ENCODE measurements at regions not wholly inside any gene's neighbourhood (a gene's known extent, or its start where the extent isn't known, plus 50 kb on each side); places are given as distances from the start of the nearest gene placed in this dataset.

- no peak for DNase-seq
Observed at GRCh38 chr1:4932311-4933030, 278.1 kb downstream of the AJAP1 start.

GRCh38 chr1:4931486-4931885, 277.1 kb downstream of the AJAP1 start:
- DNase-seq, result no peak

DNA sequence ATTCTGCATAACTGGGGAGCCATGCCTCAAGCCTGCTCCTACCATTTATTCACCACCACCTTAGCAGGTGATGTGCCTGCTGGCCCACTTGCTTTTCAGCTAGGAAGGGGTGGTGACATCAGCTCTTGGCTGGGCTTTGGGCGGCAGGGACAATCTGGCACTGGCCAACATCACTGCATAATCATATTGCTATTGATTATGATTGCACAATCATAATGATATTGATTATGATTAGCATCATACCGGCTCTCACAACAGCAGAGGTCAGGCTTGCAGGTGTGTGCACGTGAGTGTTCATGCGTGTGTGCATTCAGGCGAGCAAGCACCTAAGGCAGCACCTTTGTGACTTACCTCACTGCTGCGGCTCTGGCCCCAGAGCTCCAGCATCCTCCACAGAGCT, 273.8 kb downstream of the AJAP1 start:
- no peak for DNase-seq

GRCh38 chr1:4924356-4924755, 269.9 kb downstream of the AJAP1 start:
- DNase-seq, result no peak

GRCh38 chr1:4916610-4917009, 262.2 kb downstream of the AJAP1 start:
- DNase-seq, result no peak

- no peak for DNase-seq
Observed at GRCh38 chr1:4915154-4915553, 260.7 kb downstream of the AJAP1 start.

DNA sequence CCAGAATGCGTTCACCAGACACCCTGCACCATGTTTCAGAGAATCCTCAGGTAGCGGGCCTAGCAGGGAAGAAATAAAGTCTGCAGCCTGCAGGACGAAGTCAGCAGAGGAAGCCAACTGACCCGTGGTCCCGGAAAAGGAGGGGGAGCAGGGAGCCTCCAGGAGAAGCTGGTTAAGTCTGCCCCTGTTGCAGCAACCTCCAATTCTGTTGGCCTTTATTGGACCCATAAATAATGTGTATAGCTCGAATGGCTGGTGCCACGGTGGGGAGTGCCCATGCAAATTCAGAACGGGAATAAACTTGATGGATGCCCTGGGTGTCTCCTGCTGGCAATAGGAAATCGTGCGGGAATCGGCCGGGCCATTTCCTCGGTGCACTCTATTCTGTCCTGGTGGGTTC, 254.1 kb downstream of the AJAP1 start:
- no peak for DNase-seq

DNA sequence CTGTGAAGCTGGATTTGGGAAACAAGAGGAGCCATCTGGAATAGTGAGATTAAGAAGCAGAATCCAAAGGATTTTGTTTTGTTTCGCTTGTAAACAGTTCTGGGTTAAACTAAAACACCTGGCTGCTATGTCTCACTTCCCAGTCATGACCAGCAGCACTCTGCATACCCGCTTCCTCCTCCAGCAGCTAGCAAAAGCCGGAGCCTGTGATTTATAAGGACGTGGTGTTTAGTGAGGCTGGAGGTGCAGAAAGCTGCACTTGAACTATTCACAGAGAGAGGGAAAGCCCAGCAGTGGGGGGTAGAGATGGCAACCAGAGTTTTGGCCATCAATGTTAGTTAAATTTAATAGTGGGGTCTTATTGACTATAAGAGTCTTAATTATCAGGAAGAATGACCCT, 240.2 kb downstream of the AJAP1 start:
- no peak for DNase-seq

DNA sequence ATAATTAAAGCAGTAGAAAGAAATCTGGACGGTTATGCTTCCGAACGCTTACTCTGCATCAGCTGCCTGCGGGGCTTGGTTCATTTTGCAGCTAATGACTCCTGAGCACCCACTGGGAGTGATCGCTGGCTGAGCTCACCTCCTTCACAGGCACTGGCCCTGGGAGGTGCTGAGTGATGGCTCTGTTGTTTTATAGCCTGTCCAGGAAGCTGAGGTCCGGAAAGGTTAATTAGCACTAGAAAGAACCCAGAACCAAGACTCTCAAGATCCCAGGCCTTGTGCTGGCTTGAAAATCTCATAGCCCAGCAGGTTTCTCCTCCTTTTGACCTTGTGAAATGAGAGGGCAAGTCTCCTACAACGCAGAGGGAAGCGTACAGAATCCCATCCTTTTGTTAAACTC, 226.2 kb downstream of the AJAP1 start:
- no peak for DNase-seq

GRCh38 chr1:4877426-4877825, 223.0 kb downstream of the AJAP1 start:
- no peak for DNase-seq

DNA sequence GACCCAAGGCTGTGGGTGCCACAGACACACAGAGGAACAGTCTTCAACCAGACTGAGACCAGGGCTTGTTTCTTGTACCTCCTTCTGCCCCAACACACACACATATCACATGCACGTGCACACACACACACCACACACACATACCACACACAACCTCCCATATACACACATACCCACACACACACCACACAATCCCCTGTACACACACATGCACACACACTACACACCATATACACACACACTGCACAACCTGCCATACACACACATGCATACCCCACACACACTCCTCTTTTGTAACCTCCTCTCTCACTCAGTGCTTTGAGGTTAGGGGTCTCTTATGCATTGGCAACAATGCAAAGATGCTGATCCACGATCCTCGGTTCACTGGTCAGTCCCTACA, 217.0 kb downstream of the AJAP1 start:
- no peak for DNase-seq

- DNase-seq, result no peak
Observed at GRCh38 chr1:4868521-4868920, 214.1 kb downstream of the AJAP1 start.

DNA sequence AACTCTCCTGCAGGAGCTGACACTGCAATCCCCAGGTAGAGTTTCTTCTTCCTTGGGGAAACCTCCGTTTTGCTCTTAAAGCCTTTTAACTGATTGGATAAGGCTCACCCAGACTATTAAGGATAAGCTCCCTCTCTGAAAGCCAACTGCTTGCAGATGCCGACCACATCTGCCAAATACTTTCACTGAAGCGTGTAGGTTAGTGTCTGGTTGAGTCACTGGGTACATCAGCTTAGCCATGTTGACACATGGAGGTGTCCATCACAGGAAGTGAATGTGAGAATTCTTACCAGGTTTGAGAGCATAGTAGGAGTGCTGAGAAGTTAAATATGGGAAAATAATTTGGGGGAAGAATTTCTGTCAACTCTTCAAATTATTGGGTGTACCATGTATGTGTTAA, 202.0 kb downstream of the AJAP1 start:
- DNase-seq, result no peak

GRCh38 chr1:4854367-4854766, 200.0 kb downstream of the AJAP1 start:
- DNase-seq, result no peak

GRCh38 chr1:4853904-4854303, 199.5 kb downstream of the AJAP1 start:
- no peak for DNase-seq

DNA sequence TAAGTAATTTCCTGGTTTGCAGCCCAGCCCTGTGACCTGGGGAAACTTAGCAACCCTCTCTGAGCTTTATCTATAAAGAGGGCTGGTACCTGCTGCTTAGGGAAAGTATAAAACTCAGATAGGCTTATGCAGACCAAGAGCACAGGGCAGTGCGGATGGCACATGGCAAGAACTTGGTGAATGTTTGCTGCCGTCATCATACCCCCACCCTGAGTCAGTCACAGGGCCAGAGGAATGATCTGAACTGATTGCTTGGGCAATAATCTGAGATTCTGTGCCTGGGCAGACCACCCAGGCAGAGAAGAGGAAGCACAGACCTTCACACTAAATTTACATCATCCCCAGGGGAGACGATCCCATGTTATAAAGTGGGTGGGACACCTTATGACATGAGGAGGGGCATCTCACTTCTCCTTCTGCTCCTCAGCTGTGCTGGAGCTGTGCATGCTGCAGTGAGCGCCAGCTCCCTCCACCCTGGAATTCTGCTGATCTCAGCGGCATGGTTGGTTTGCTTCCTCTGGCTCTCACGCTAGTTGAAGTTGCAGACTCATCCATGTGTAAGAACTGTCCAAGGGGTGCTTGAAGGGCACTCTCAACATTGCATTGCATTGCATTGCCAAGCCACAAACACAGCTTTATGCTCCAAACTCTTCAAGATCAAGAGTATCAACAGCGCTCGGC, 197.1 kb downstream of the AJAP1 start:
- DNase-seq, result no peak

GRCh38 chr1:4848431-4848830, 194.0 kb downstream of the AJAP1 start:
- DNase-seq, result no peak

GRCh38 chr1:4847711-4848110, 193.3 kb downstream of the AJAP1 start:
- DNase-seq, result no peak

Data from GF-D8 (cell line).